ENCODE measurements at regions not wholly inside any gene's neighbourhood (a gene's known extent, or its start where the extent isn't known, plus 50 kb on each side); places are given as distances from the start of the nearest gene placed in this dataset.
"Not testable (repeated sequence)": the region's sequence is repeated elsewhere in the genome, so short reads cannot be mapped to it uniquely, and the experiment has no call there.

- not testable (repeated sequence) for TF ChIP-seq POLR2AphosphoS5, CTCF, POLR2A, EP300 (IDR thresholded peaks at IDR 0.05)
Observed at GRCh38 chr5:1597093-1597473, 73.3 kb upstream of the LPCAT1 start.
